GDM1 (cell line): ENCODE measurements at regions not wholly inside any gene's neighbourhood (a gene's known extent, or its start where the extent isn't known, plus 50 kb on each side); places are given as distances from the start of the nearest gene placed in this dataset.
"Not testable (repeated sequence)": the region's sequence is repeated elsewhere in the genome, so short reads cannot be mapped to it uniquely, and the experiment has no call there.

Source experiments
- DNase-seq: peaks from one replicate; lab custom pipeline; 2025; lab: John Stamatoyannopoulos, UW

DNA sequence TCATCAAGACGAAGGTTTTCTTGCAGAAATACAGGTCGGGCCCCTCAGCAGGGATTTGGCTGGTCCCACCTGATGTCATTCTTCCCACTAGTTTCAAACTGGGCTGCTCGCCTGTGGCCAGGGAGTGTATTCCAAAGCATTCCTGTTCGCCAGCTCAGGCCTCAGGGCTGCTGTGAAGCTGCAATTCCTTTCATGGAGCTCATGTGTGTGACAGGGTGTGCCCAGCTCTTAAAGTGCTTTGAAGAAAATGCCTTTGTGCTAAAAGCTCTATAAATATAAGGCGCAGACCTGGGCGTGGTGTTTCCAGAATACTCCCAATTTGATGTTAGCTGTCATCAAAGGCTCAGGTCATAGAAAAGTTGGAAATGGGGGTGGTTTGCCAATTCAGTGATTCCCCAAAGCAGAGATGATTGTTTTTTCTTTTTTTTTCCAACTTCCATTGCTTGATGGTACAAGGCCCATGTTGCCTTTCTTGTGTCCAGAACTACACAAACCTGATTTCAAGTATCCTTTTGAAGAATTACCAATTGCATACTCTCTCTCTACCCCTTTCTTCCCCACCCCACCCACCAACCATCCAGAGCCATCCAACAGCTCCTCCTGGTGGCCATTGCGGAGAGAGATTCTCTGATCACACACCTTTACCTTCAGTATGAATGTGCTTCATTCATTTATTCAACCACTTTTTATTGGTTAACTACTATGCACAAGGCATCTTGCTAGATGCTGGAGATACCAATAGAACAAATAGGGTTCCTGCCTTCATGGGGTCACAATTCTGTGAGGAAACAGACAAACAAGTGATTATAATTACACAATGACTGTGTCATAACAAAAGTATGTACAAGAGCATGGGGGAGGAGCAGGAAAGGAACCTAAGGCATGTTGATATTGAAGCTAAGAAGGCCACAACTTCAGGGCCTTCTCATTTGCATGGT is 297.3 kb upstream of the LYZL1 start:
- peak; percentile 25 for DNase-seq

- DNase-seq, result no peak
These were observed 295.8 kb upstream of the LYZL1 start for GRCh38 chr10:28993056-28993455.

- DNase-seq, result no peak
These were observed 295.0 kb upstream of the LYZL1 start for GRCh38 chr10:28993861-28994260.

GRCh38 chr10:28994802-28995201 is 294.1 kb upstream of the LYZL1 start:
- not testable (repeated sequence) for DNase-seq

DNA sequence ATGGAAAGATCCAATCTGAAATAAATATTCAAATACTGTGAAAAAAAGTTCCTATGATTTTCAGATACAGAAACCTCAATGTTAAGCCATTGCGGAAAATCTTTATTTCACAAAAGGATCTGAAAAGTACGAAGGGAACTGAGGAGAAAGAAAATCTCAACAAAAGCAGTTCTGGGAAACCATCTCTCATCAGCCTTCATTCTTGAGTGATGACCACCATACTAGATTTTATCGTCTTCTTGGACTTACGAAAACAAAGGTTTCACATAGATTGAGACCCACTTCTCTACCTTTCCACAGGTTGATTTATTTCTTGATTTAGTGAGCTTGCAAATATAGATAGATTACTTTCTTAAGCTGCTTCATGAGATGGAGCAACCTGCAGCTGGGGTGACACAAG is 293.4 kb upstream of the LYZL1 start:
- no peak for DNase-seq

DNA sequence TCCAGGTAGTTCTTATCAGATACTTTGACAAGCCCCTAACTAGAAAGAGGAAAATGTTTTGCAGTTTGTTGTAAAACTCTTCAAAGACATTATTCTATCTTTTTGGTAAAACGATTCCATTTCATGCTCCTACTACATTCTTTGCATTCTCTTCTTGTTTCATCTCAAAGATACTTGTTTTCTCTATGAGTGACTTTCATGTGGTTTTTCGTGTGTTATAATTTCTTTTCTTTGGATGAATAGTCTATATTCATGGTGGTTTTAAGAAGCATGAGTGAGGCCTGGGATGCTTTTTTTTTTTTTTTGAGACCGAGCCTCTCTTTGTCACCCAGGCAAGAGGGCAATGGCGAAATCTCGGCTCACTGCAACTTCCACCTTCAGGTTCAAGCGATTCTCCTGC is 292.5 kb upstream of the LYZL1 start:
- DNase-seq, result no peak

- DNase-seq, result no peak
These were observed 291.8 kb upstream of the LYZL1 start for GRCh38 chr10:28996947-28997551.

DNA sequence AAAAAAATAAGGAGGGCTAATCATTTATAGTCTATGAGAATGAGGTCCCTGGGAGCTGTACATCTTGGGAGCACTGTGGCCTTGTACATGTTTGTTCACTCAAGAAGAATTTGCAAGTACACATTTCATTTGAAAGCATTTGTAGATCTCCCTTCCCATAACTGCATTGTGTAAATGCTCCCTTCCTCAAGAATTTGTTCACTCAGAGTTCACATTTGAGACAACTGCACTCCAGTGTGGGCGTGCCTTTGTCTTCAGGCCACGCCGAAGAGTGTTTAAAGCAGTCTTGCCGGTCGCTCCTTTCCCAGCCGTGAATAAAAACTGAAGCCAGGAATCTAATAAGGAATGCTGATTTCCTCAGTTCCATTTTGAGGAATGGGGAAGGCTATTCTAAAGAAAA is 291.1 kb upstream of the LYZL1 start:
- no peak for DNase-seq

- no peak for DNase-seq
These were observed 287.1 kb upstream of the LYZL1 start for GRCh38 chr10:29001801-29002200.

DNA sequence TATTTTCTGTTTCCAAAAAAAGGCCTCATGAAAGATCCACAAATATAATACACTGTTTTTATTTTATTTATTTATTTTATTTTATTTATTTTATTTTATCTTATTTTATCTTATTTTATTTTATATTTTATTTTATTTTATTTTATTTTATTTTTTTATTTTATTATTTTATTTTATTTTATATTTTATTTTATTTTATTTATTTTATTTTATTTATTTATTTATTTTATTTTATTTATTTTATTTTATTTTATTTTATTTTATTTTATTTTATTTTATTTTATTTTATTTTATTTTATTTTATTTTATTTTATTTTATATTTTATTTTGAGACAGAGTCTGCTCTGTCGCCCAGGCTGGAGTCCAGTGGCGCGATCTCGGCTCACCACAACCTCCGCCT is 285.9 kb upstream of the LYZL1 start:
- not testable (repeated sequence) for DNase-seq

- DNase-seq, result no peak
These were observed 282.9 kb upstream of the LYZL1 start for GRCh38 chr10:29005988-29006387.

DNA sequence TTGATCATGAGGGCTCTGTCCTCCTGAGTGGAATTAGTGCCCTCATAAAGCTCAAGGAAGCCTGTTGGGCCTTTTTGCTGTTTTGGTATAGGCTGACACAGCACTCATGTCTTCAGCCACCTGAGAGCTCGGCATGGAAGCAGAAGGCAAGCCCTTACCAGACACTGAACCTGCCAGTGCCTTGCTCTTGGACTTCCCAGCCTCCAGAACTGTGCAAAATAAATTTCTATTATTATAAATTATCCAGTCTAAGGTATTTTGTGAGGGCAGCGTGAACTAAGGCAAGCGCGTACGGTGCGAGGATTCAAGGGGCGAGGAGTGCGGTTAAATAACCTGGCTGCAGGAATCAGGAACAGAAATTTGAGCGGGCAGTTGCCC is 281.5 kb upstream of the LYZL1 start:
- no peak for DNase-seq

DNA sequence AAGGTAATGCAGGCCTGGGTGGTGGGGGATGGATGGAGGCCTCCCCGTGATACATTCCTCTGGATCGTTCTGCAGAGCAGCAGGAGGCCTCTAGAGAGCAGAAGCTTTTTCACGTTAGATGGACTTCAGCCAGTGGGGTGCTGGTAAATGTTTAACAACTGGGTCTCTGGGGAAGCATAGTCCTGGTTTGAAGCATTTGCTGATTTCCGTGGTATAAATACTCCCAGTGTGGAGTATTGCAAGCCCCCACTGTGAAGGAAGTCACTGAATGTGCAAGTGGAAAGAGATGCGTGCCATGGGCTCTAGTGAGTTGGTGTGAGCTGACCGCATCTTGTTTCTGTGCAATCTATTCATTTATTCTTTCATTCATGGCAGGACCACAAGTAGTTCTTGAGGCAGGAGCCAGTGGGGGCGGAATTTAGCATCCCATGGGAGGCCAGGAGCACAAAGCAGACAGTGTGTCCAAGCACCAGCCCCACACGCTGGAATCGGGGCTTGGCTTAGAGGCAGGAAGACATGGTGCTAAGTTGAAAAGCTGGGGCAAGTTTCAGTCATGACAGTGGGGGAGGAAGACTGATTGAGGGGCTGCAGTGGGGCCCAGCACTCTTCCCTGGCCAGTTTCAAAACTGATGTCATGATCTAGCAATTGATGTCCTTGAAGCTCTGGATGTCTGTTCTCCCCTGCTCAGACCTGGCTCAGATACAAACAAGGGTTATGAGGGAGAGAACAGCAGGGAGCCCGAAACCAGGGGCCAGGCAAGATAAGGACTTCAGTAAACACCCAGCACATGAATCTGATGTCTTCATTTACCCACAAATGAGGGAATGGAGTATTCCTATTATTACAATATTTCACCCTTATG is 280.9 kb upstream of the LYZL1 start:
- no peak for DNase-seq

DNA sequence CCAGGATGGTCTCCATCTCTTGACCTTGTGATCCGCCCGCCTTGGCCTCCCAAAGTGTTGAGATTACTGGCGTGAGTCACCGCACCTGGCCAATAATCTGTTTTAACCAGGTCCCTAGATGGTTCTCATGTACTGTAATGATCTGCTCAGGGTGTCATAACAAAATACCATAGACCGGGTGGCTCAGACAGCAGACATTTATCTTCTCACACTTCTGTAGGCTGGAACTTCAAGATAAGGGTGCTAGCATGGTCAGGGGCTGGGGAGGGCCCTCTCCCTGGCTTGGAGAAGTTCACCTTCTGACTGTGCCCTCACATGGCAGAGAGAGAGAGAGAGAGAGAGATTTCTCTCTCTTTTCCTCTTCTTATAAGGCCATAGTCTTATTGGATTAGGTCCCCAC is 279.4 kb upstream of the LYZL1 start:
- DNase-seq, result no peak

GRCh38 chr10:29011516-29011915 is 277.4 kb upstream of the LYZL1 start:
- DNase-seq, result no peak

DNA sequence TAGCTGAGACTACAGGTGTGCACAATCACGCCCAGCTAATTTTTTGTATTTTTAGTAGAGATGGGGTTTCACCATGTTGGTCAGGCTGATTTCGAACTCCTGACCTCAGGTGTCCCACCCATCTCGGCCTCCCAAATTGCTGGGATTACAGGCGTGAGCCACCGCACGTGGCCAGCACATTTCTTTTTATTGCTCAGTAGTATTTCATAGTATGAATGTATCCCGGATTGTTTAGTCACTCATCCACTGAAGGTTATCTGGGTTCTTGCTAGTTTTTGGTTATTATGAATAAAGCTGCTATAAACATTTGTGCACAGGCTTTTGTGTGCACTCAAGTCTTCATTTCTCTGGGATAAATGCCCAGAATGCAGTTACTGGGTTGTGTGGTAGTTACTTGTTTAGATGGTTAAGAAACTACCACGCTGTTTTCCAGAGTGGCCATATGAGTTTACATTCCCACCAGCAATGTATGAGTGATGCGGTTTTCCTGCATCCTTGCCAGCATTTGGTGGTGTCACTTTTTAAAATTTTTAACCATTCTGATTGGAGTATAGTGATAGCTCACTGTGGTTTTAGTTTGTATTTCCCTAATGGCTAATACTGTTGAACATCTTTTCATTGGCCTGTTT is 275.8 kb upstream of the LYZL1 start:
- no peak for DNase-seq

DNA sequence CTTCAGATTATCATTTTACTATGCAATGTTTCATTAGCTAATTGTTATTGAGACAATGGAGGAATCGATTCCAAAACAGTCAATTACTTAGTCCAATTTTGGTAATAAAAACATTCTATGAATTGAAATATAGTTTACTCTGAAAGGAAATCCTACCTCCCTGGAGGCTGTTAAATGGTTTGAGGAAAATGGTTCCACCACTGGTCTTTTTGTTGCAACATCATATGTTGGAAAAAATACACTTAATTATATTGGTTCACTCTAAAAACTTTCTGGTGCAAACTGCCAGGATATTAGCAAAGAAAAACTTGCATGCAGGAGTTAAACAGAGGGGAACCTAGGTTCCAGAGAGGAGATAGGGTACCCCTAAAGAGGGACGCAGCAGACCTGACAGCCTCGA is 267.3 kb upstream of the LYZL1 start:
- no peak for DNase-seq

DNA sequence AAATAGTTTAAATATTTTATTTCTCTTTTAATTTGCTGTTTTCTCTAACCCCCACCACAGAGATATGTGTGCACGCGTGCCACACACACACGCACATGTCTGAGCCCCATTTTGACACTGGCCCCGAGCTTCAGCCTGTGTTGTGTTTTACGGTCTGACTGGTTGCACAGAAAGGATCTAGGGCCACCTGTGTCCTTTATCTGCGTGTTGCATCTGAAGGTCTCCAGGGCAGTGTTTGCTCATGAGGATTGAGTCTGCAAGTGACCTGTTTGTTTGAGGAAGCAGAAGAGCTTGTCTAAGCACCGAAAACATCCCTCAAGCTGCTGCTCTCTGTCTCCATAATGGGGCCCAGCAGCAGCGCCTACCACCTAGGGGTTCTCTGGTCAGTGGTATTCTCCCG is 266.4 kb upstream of the LYZL1 start:
- DNase-seq, result no peak

DNA sequence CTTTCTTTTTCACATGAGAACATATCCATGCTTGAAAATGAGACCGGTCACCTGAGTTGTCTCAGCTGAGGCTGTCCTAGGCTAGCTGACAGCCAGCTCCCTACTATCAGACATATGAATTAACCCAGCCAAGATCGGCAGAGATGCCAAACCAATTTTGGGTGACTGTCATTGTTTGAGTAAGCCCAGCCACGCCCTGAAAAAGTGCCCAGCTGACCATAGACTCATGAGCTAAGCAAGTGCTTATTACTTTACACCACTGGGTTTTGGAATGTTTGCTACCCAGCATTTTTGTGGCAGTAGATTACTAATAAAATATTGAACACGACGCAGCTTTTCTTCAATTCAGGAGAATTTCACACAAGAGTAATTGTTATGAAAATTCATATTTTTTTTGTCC is 265.2 kb upstream of the LYZL1 start:
- no peak for DNase-seq

DNA sequence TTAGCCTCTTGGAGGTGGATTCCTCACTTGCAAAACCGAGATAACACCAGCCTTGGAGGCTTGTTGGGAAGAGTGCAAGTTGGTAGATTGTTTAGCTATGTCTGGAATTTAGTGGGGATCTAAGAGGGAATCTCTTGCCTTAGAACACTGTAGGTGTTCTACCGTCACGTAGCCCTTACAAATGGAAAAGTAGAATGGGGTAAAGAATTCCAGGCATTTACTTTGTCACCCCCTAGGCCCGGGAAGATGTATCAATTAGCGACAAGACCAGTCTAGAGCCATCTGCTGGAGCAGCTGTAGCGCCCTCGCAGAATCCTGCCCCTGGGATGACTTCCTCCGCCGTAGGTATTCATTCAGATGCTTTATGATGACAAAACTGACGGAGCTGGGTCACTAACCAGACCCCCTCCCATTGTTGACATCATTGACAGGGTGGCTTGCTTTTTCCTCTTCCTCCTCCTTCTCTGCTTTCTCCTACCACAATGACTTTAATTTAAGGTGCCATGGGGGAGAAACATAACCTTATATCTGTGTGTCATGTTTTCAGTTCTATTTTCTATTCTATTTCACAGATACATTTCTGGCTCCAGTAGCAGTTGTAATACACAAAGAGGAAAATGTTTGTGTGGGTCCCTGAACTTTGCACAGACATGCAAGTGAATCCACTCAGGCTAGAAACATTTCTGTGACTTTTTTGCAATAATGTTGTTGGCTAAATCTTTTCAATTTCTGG is 262.6 kb upstream of the LYZL1 start:
- DNase-seq, result no peak

DNA sequence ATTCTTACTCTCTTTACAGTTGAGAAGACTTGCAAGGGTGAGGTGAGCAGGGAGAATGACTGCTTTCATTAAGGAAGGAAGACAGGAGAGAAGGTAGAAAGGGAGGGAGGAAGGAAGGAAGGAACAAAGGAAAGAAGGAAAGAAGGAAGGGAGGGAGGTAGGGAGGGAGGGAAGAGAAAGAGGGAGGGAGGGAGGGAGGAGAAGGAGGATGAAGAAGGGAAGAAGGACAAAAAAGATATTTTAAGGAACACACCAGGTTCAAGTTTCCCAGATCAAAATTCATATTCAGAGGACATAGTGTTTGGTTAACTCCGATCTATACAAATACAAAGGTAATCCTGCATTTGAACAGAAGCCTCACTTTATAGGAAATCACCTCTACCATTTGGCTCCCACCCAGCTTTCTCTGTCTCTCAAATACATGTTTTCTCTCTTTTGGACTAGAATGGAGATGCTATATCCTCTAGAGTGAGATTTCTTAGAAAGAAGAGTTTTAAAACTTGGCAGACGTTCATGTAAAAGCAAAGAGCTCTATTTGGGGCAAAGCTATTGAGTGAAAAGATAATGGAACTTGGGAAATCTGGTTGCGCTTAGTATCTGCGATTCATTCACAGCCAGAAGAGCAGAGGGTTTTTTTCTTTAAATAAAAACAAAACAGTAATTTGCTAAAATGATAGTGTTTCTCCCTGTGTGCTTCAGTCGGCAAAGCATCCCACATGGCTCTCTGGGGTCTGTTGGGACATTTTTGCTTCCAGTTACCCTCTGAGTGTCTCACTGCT is 261.9 kb upstream of the LYZL1 start:
- no peak for DNase-seq
